Psoas muscle (tissue), 7 donors: ENCODE measurements at regions not wholly inside any gene's neighbourhood (a gene's known extent, or its start where the extent isn't known, plus 50 kb on each side); places are given as distances from the start of the nearest gene placed in this dataset.
A peak's percentile ranks its signal among the peaks of the same experiment; 100 is the strongest.

ENCODE experiments used
- ATAC-seq, 4 donors: fragments of 200-7000 bp; cut with Tn5 transposase; one replicate each; pipeline ENCODE4 v1.9.1; 2020; ENCODE audit warnings: moderate library complexity in 3 of 4, mild to moderate bottlenecking in 2 of 4
- DNase-seq, 2 donors: peaks; one replicate each; pipeline ENCODE4 v3.0.0-alpha.2; 2020
- H3K27ac ChIP-seq: fragments of 200-600 bp; one replicate; pipeline ENCODE4 v1.8.0; 2022
- H3K27me3 ChIP-seq, 3 donors: fragments of 200-600 bp in 1 of 3; one replicate each; pipeline versions ENCODE4 v1.6.1 to v1.8.0; 2013 to 2022; ENCODE audit warnings: low read length in 2 of 3, mild to moderate bottlenecking in 2 of 3, moderate library complexity in 1 of 3; ENCODE audit not compliant: insufficient read depth in 3 of 3
- H3K36me3 ChIP-seq, 2 donors: fragments of 200-600 bp in 1 of 2; one replicate each; pipeline versions ENCODE4 v1.6.1 to v1.8.0; 2013 to 2022; ENCODE audit warnings: low read depth in 1 of 2, mild to moderate bottlenecking in 1 of 2, moderate library complexity in 1 of 2; ENCODE audit not compliant: insufficient read depth in 1 of 2
- H3K4me1 ChIP-seq: fragments of 200-600 bp; one replicate; pipeline ENCODE4 v1.8.0; 2022
- H3K4me3 ChIP-seq: fragments of 200-600 bp; one replicate; pipeline ENCODE4 v1.8.0; 2022; ENCODE audit warnings: mild to moderate bottlenecking
- H3K9me3 ChIP-seq: fragments of 200-600 bp; one replicate; pipeline ENCODE4 v1.8.0; 2022
- WGBS, 3 donors: extraction: QIAGEN DNeasy Blood & Tissue Kit; methylation state at CpG; one replicate each; pipeline versions ENCODE4 v1.1.6 to v1.1.7; 2013; 5-methylcytosine and 5-hydroxymethylcytosine counted together
- intact Hi-C, 2 donors: fragments of 100-400 bp; cut with DNase I; formaldehyde crosslinking; loops; one replicate each; pipeline versions ENCODE4 v1.11.0 to v1.14.2; 2022
- TF ChIP-seq, protein P1 (sequence below): fragments of 200-600 bp; IDR thresholded peaks from one replicate; pipeline ENCODE4 v1.8.0; 2022; ENCODE audit warnings: antibody characterized with exemption
- donor health status: healthy with polysubstance abuse.
- donor health status: DM: no; HTN: no; CAD: no; lungs with moderate emphysema.
- donor health status: Bipolar disorder and iron deficiency.
- donor health status: healthy.
- donor health status: DM: yes; HTN: yes; CAD: no.
- donor health status: DM: no; HTN: no; CAD: no.
- donor health status: DM: yes; HTN: yes; CAD: no.

DNA sequence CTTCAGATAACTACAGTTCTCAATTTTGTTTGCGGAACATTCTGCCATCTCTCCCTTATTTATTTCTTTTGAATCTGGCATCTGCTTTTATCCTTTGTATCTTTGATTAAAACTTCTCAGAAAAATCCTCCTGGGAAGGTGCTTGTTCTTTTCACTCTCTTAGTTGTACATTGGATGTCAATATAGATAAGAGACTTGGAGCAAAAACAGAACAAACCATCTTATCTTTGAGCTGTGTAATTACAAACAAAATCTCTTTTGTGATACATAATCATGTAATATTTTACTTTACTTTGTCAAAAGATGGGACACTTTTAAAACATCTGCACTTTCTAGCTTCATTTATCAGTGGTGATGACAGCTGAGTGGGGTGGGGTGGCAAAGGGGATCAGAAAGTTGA lies 307.2 kb upstream of the LYPLAL1 start:
- H3K4me3 ChIP-seq, result no peak overlapping the region
- H3K36me3 ChIP-seq, result no peaks in the 10 kb centered on the region
- no peak overlapping the region for H3K27ac ChIP-seq
- no peaks in the 10 kb centered on the region for H3K27me3 ChIP-seq
- ATAC-seq, result no peak
- intact Hi-C loops, result no loop called here
- no peaks in the 10 kb centered on the region for H3K9me3 ChIP-seq
- no peaks in the 10 kb centered on the region for H3K4me1 ChIP-seq
- no peak for DNase-seq
- TF ChIP-seq, protein P1, sequence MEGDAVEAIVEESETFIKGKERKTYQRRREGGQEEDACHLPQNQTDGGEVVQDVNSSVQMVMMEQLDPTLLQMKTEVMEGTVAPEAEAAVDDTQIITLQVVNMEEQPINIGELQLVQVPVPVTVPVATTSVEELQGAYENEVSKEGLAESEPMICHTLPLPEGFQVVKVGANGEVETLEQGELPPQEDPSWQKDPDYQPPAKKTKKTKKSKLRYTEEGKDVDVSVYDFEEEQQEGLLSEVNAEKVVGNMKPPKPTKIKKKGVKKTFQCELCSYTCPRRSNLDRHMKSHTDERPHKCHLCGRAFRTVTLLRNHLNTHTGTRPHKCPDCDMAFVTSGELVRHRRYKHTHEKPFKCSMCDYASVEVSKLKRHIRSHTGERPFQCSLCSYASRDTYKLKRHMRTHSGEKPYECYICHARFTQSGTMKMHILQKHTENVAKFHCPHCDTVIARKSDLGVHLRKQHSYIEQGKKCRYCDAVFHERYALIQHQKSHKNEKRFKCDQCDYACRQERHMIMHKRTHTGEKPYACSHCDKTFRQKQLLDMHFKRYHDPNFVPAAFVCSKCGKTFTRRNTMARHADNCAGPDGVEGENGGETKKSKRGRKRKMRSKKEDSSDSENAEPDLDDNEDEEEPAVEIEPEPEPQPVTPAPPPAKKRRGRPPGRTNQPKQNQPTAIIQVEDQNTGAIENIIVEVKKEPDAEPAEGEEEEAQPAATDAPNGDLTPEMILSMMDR, result no peak
- WGBS, 3 donors, result 86 to 90% (median 89%) methylated on average over 1 of the region's 1 CpG

DNA sequence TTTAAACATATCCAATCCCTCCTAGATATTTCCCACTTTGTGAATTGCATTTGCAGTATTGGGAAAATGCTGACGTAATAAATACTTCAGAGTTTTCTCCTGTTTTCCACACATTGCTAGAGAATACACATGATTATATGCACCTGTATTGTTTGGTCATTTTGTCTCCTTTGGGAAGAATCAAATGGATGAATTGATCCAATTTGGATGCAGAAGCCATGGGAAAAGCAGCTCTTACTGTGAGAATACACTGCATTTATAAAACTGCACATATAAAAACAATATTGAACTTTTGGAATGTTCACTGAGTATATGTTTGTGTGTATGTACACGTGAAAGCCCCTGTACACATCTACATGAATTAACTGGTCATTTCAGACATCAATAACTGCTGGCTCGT lies 306.6 kb upstream of the LYPLAL1 start:
- Histone ChIP-seq H3K4me1 (no peaks in the 10 kb centered on the region), H3K27me3 (no peaks in the 10 kb centered on the region), H3K9me3 (no peaks in the 10 kb centered on the region), H3K4me3 (no peak overlapping the region), H3K27ac (no peak overlapping the region), H3K36me3 (no peaks in the 10 kb centered on the region)
- WGBS, 3 donors, result 52 to 67% (median 59%) methylated on average over 3 of the region's 3 CpGs
- intact Hi-C loops, result no loop called here
- no peak for DNase-seq
- no peak for ATAC-seq
- TF ChIP-seq, protein P1, result no peak

DNA sequence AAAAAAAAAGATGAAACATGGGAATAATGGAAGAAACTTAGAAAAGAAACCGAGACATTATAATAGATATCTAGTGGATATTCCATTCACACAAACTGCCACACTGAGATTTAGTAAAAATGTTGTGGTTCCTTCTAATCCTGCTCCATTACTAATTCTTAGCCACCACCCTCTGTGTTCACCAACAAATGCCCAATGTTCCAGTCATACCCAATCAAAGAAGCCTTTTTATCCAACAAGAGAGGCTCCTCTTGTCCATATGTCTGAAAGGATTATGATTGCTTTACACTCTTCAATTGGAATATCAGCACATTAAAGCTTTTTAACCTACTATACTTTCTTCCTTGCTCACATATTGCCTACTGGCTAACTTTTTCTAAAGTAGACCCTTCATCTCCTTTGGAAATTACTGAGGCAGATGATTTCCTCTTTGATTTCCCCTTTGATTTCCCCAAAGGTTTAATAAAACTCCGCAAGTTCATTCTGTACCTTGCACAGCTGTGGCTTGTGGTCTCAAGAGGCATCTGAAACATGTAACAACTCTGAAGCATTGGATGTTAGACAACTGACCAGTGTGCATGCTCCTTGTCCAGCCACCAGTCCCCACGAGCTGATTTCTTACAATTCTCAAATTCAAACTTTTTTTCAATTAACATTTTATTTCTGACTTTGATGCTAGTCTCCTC lies 305.6 kb upstream of the LYPLAL1 start:
- intact Hi-C loops, result no loop called here
- Histone ChIP-seq H3K9me3 (no peaks in the 10 kb centered on the region), H3K27ac (no peak overlapping the region), H3K27me3 (no peaks in the 10 kb centered on the region), H3K4me1 (no peaks in the 10 kb centered on the region), H3K4me3 (no peak overlapping the region), H3K36me3 (no peaks in the 10 kb centered on the region)
- TF ChIP-seq, protein P1, result no peak
- 32 to 50% (median 33%) methylated on average over 3 of the region's 3 CpGs for WGBS, 3 donors
- DNase-seq (no peak), ATAC-seq (peak in 1 of 4 donors; percentile 49)

GRCh38 chr1:218869276-218869675 lies 304.4 kb upstream of the LYPLAL1 start:
- ATAC-seq (no peak), DNase-seq (no peak)
- Histone ChIP-seq H3K4me1 (no peaks in the 10 kb centered on the region), H3K4me3 (no peak overlapping the region), H3K9me3 (no peaks in the 10 kb centered on the region), H3K27me3 (no peaks in the 10 kb centered on the region), H3K36me3 (no peaks in the 10 kb centered on the region), H3K27ac (no peak overlapping the region)
- TF ChIP-seq, protein P1, result no peak
- intact Hi-C loops, result no loop called here

- TF ChIP-seq, protein P1, result no peak
- ATAC-seq (no peak), DNase-seq (no peak)
- Histone ChIP-seq H3K36me3 (no peaks in the 10 kb centered on the region), H3K27ac (no peak overlapping the region), H3K27me3 (no peaks in the 10 kb centered on the region), H3K4me1 (no peaks in the 10 kb centered on the region), H3K4me3 (no peak overlapping the region), H3K9me3 (no peaks in the 10 kb centered on the region)
- WGBS, 3 donors, result 61 to 75% (median 73%) methylated on average over 4 of the region's 4 CpGs
- intact Hi-C loops, result no loop called here
Observed at GRCh38 chr1:218872026-218872425, 301.7 kb upstream of the LYPLAL1 start.
